ENCODE measurements at regions not wholly inside any gene's neighbourhood (a gene's known extent, or its start where the extent isn't known, plus 50 kb on each side); places are given as distances from the start of the nearest gene placed in this dataset.

DNA sequence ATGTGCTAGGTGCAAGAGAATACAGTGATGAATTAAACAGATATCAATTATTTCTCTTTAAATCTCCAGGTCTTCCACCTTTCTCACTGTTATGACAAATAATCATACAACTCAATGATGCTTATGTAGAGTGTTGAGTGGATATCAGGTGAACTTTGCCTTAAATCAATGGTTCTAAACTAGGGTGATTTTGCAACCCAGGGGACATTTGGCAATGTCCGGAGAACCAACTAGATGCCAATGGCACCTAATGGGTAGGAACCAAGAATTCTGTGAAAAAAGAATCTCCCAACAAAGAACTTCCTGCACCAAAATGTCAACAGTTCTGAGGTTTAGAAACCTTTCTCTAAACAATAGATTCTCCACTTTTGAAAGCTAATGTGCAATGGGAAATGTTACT is 52.0 kb upstream of the GDNF start:
- Mint-ChIP-seq H3K36me3 (no peaks in the 10 kb centered on the region), H3K9me3 (no peaks in the 10 kb centered on the region), H3K27ac (no peak overlapping the region), H3K4me3 (no peak overlapping the region), H3K4me1 (peaks cover 14% of the 10 kb centered on the region), H3K27me3 (ENCODE audit: low read depth) (peaks cover 18% of the 10 kb centered on the region)
- DNase-seq (ENCODE audit: low spot score in 2 of 2, unreplicated experiment in 2 of 2): no peak
- TF ChIP-seq, protein P1, sequence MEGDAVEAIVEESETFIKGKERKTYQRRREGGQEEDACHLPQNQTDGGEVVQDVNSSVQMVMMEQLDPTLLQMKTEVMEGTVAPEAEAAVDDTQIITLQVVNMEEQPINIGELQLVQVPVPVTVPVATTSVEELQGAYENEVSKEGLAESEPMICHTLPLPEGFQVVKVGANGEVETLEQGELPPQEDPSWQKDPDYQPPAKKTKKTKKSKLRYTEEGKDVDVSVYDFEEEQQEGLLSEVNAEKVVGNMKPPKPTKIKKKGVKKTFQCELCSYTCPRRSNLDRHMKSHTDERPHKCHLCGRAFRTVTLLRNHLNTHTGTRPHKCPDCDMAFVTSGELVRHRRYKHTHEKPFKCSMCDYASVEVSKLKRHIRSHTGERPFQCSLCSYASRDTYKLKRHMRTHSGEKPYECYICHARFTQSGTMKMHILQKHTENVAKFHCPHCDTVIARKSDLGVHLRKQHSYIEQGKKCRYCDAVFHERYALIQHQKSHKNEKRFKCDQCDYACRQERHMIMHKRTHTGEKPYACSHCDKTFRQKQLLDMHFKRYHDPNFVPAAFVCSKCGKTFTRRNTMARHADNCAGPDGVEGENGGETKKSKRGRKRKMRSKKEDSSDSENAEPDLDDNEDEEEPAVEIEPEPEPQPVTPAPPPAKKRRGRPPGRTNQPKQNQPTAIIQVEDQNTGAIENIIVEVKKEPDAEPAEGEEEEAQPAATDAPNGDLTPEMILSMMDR (IDR thresholded peaks at IDR 0.05; ENCODE audit: unreplicated experiment): no peak

DNA sequence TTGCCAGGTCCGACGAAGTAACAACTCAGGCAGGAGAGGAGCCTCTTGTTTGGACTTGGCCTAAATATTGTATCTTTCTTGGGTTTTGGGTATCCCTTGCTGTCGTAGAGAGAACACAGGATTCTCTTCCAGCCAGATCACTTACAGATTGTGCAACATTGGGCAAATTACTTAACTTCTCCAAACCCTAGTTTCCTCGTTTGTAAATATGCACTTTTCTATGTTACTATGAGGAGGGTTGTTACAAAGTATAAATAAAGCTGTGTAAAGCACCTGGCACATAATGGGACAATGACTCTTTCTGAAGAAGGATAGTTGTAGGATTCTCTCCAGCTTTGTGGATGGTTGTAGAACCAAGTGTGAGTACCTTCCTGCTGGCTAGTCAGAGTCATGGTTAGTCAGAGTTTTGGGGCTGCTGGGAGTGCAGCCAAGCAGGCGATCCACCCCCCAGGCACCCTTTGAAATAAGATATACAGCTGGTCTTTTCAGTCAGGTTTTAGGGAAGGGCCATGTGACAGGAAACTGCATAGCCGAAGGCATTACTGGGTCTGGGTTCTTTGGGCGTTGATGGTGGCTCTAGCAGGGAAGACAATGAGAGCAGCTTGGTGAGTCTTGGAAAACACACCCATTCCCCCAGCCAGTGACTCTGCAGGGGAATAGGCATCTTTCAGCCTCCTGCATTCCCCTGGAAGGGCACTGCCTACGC is 49.9 kb upstream of the GDNF start:
- TF ChIP-seq, protein P1 (IDR thresholded peaks at IDR 0.05; ENCODE audit: unreplicated experiment): no peak
- Mint-ChIP-seq H3K4me3 (no peak overlapping the region), H3K36me3 (no peaks in the 10 kb centered on the region), H3K9me3 (no peaks in the 10 kb centered on the region), H3K4me1 (peaks cover 21% of the 10 kb centered on the region), H3K27ac (no peak overlapping the region), H3K27me3 (ENCODE audit: low read depth) (peaks cover 6% of the 10 kb centered on the region)
- DNase-seq (ENCODE audit: low spot score in 2 of 2, unreplicated experiment in 2 of 2): no peak

All from mesothelial cell of epicardium (in vitro differentiated cells).